Muscle of leg (tissue), 3 donors: ENCODE measurements at regions not wholly inside any gene's neighbourhood (a gene's known extent, or its start where the extent isn't known, plus 50 kb on each side); places are given as distances from the start of the nearest gene placed in this dataset.

ENCODE experiments used
- DNase-seq: peaks from one replicate; pipeline ENCODE4 v3.0.0; 2013
- H3K27ac ChIP-seq: one replicate; pipeline ENCODE4 v1.5.1; 2013; ENCODE audit warnings: mild to moderate bottlenecking, low read length, control low read depth
- H3K27me3 ChIP-seq: one replicate; pipeline ENCODE4 v1.6.1; 2013; ENCODE audit warnings: low read length; ENCODE audit not compliant: control insufficient read depth, insufficient read depth
- H3K36me3 ChIP-seq: one replicate; pipeline ENCODE4 v1.6.1; 2013; ENCODE audit warnings: low read length; ENCODE audit not compliant: control insufficient read depth, insufficient read depth
- H3K4me1 ChIP-seq: one replicate; pipeline ENCODE4 v1.6.1; 2013; ENCODE audit warnings: low read length; ENCODE audit not compliant: control insufficient read depth, insufficient read depth
- H3K4me3 ChIP-seq: one replicate; pipeline ENCODE4 v1.5.1; 2013; ENCODE audit warnings: low read length, control low read depth
- H3K9me3 ChIP-seq: replicated peaks from 2 replicates; pipeline ENCODE4 v1.6.1; 2013; ENCODE audit warnings: low read depth, low read length; ENCODE audit not compliant: control insufficient read depth
- WGBS: methylation state at CpG from one replicate; pipeline ENCODE4 v1.1.5; 2013; ENCODE audit warnings: missing lambda C conversion rate; ENCODE audit not compliant: insufficient coverage; 5-methylcytosine and 5-hydroxymethylcytosine counted together

- WGBS = 100% methylated on average over 2 of the region's 3 CpGs
- H3K4me3 ChIP-seq = no peak overlapping the region
- no peaks in the 10 kb centered on the region for H3K36me3 ChIP-seq
- H3K9me3 ChIP-seq = peaks cover 10% of the 10 kb centered on the region
- no peak overlapping the region for H3K27ac ChIP-seq
- H3K4me1 ChIP-seq = no peaks in the 10 kb centered on the region
- DNase-seq = no peak
- H3K27me3 ChIP-seq = no peaks in the 10 kb centered on the region
Measured at GRCh38 chr6:130749402-130749801, 77.8 kb upstream of the SMLR1 start.

GRCh38 chr6:130752267-130752666 lies 74.9 kb upstream of the SMLR1 start:
- H3K4me1 ChIP-seq = no peaks in the 10 kb centered on the region
- no CpG with 5 or more reads among the region's 3 CpGs for WGBS
- no peak for DNase-seq

GRCh38 chr6:130754786-130755367 lies 72.3 kb upstream of the SMLR1 start:
- Histone ChIP-seq H3K4me1 (no peaks in the 10 kb centered on the region), H3K27ac (no peak overlapping the region), H3K27me3 (no peaks in the 10 kb centered on the region), H3K4me3 (no peak overlapping the region), H3K36me3 (no peaks in the 10 kb centered on the region), H3K9me3 (peaks cover under 1% of the 10 kb centered on the region)
- no peak for DNase-seq
- WGBS = 63% methylated on average over 1 of the region's 3 CpGs

More at GRCh38 chr6:130752267-130752666, 74.9 kb upstream of the SMLR1 start:
- Histone ChIP-seq H3K36me3 (no peaks in the 10 kb centered on the region), H3K4me3 (no peak overlapping the region), H3K9me3 (peaks cover 10% of the 10 kb centered on the region), H3K27ac (no peak overlapping the region), H3K27me3 (no peaks in the 10 kb centered on the region)

- Histone ChIP-seq H3K27me3 (no peaks in the 10 kb centered on the region), H3K36me3 (no peaks in the 10 kb centered on the region), H3K4me1 (no peaks in the 10 kb centered on the region), H3K4me3 (no peak overlapping the region), H3K27ac (no peak overlapping the region), H3K9me3 (no peaks in the 10 kb centered on the region)
- DNase-seq = no peak
- no CpG with 5 or more reads among the region's 5 CpGs for WGBS
Measured at GRCh38 chr6:130755368-130756034, 71.7 kb upstream of the SMLR1 start.

GRCh38 chr6:130756824-130757223 lies 70.4 kb upstream of the SMLR1 start:
- H3K36me3 ChIP-seq = no peaks in the 10 kb centered on the region
- H3K4me1 ChIP-seq = no peaks in the 10 kb centered on the region
- H3K27ac ChIP-seq = no peak overlapping the region
- H3K4me3 ChIP-seq = no peak overlapping the region
- no peaks in the 10 kb centered on the region for H3K27me3 ChIP-seq
- no CpG with 5 or more reads among the region's 1 CpG for WGBS
- no peaks in the 10 kb centered on the region for H3K9me3 ChIP-seq
- no peak for DNase-seq

GRCh38 chr6:130758813-130759212 lies 68.4 kb upstream of the SMLR1 start:
- no CpG with 5 or more reads among the region's 3 CpGs for WGBS
- H3K4me3 ChIP-seq = no peak overlapping the region

GRCh38 chr6:130760006-130760405 lies 67.2 kb upstream of the SMLR1 start:
- H3K4me3 ChIP-seq = no peak overlapping the region
- H3K27ac ChIP-seq = no peak overlapping the region
- no peaks in the 10 kb centered on the region for H3K36me3 ChIP-seq
- H3K4me1 ChIP-seq = no peaks in the 10 kb centered on the region
- WGBS = no CpG with 5 or more reads among the region's 1 CpG
- H3K27me3 ChIP-seq = no peaks in the 10 kb centered on the region
- no peak for DNase-seq
- no peaks in the 10 kb centered on the region for H3K9me3 ChIP-seq

More at GRCh38 chr6:130758813-130759212, 68.4 kb upstream of the SMLR1 start:
- Histone ChIP-seq H3K36me3 (no peaks in the 10 kb centered on the region), H3K9me3 (no peaks in the 10 kb centered on the region), H3K27me3 (no peaks in the 10 kb centered on the region), H3K4me1 (no peaks in the 10 kb centered on the region), H3K27ac (no peak overlapping the region)
- no peak for DNase-seq

GRCh38 chr6:130761286-130761685 lies 65.9 kb upstream of the SMLR1 start:
- no CpG with 5 or more reads among the region's 1 CpG for WGBS
- Histone ChIP-seq H3K27ac (no peak overlapping the region), H3K4me1 (no peaks in the 10 kb centered on the region), H3K9me3 (no peaks in the 10 kb centered on the region), H3K27me3 (no peaks in the 10 kb centered on the region), H3K4me3 (no peak overlapping the region), H3K36me3 (no peaks in the 10 kb centered on the region)
- no peak for DNase-seq

- no peak overlapping the region for H3K27ac ChIP-seq
- 93% methylated on average over 3 of the region's 3 CpGs for WGBS
- no peak for DNase-seq
Measured at GRCh38 chr6:130765181-130765727, 62.0 kb upstream of the SMLR1 start.

GRCh38 chr6:130766239-130767144 lies 60.7 kb upstream of the SMLR1 start:
- Histone ChIP-seq H3K4me1 (no peaks in the 10 kb centered on the region), H3K4me3 (no peak overlapping the region), H3K9me3 (no peaks in the 10 kb centered on the region), H3K27ac (no peak overlapping the region), H3K27me3 (no peaks in the 10 kb centered on the region), H3K36me3 (no peaks in the 10 kb centered on the region)
- DNase-seq = no peak
- 100% methylated on average over 1 of the region's 7 CpGs for WGBS

More at GRCh38 chr6:130765181-130765727, 62.0 kb upstream of the SMLR1 start:
- Histone ChIP-seq H3K9me3 (no peaks in the 10 kb centered on the region), H3K36me3 (no peaks in the 10 kb centered on the region), H3K4me3 (no peak overlapping the region), H3K27me3 (no peaks in the 10 kb centered on the region), H3K4me1 (no peaks in the 10 kb centered on the region)
